ENCODE measurements at regions not wholly inside any gene's neighbourhood (a gene's known extent, or its start where the extent isn't known, plus 50 kb on each side); places are given as distances from the start of the nearest gene placed in this dataset.

DNA sequence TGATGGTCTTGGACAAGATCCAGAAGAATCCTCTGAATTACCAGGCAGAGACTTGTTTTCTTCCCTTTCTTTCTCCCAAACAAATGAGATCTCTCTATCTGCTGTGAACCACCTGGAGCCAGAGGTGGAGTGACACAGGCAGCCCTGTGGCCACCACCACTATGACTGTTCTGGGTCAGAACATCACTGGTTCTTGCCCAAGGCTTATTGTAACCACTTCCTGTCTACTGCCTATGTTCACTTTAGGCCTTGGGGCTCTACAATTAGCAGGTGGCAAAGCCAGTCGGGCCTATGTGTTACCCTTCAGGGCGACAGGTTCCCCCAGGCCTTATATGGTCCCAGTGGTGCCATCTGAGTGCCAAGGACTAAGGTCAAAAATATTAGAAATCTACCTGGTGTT, 161.2 kb downstream of the GLUD2 start:
- Mint-ChIP-seq H3K27ac (ENCODE audit: unreplicated experiment) (no peak overlapping the region), H3K4me3 (ENCODE audit: low read depth, unreplicated experiment) (no peak overlapping the region), H3K4me1 (ENCODE audit: low read depth, unreplicated experiment) (peaks cover 18% of the 10 kb centered on the region), H3K9me3 (ENCODE audit: low read depth, unreplicated experiment) (peaks cover 2% of the 10 kb centered on the region), H3K36me3 (ENCODE audit: insufficient read depth, unreplicated experiment) (no peaks in the 10 kb centered on the region), H3K27me3 (ENCODE audit: unreplicated experiment) (no peaks in the 10 kb centered on the region)
- TF ChIP-seq, protein P1, sequence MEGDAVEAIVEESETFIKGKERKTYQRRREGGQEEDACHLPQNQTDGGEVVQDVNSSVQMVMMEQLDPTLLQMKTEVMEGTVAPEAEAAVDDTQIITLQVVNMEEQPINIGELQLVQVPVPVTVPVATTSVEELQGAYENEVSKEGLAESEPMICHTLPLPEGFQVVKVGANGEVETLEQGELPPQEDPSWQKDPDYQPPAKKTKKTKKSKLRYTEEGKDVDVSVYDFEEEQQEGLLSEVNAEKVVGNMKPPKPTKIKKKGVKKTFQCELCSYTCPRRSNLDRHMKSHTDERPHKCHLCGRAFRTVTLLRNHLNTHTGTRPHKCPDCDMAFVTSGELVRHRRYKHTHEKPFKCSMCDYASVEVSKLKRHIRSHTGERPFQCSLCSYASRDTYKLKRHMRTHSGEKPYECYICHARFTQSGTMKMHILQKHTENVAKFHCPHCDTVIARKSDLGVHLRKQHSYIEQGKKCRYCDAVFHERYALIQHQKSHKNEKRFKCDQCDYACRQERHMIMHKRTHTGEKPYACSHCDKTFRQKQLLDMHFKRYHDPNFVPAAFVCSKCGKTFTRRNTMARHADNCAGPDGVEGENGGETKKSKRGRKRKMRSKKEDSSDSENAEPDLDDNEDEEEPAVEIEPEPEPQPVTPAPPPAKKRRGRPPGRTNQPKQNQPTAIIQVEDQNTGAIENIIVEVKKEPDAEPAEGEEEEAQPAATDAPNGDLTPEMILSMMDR (IDR thresholded peaks at IDR 0.05; ENCODE audit: unreplicated experiment): no peak
- DNase-seq: no peak
- CTCF ChIA-PET: no interaction called here
- no TSS peak for BruUV-seq (replicated peaks)
- intact Hi-C loops (cut with micrococcal nuclease; ENCODE audit: unreplicated experiment): no loop called here

DNA sequence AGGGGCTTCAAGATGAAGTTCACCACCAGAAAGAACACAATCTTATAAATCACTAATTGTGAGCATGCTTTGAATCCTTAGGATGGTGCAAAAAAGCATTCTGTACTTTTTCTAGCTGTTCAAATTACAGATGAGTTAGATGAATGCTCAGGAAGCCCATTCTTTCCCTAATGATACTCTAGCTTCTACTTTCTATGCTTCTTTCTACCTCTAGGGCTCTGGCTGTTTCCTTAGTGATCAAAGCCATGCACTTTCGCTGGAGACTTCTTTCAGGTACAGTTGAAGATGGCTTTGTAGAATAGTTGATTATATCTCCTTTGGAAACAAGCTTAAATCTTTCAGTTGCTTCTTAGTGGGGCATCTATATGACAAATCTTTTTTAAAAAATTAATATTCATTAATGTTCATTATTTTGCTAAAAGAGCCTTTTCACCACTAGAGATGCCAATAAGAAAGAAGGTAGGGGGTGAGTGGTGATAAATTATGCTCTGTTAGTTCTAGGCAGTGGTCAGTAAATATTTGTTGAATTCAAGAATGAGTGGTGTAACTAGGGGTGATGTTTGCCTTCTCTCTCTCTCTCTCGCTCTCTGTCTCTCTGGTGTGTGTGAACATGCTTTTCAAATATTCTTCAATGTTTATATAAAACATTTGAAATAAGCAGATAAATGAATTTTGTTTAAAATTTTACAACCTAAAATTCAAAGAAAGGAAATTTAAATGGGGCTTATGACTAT, 169.4 kb downstream of the GLUD2 start:
- CTCF ChIA-PET: no interaction called here
- BruUV-seq (replicated peaks): no TSS peak
- DNase-seq: no peak
- Mint-ChIP-seq H3K4me1 (ENCODE audit: low read depth, unreplicated experiment) (no peaks in the 10 kb centered on the region), H3K27ac (ENCODE audit: unreplicated experiment) (no peak overlapping the region), H3K27me3 (ENCODE audit: unreplicated experiment) (no peaks in the 10 kb centered on the region), H3K36me3 (ENCODE audit: insufficient read depth, unreplicated experiment) (no peaks in the 10 kb centered on the region), H3K9me3 (ENCODE audit: low read depth, unreplicated experiment) (no peaks in the 10 kb centered on the region), H3K4me3 (ENCODE audit: low read depth, unreplicated experiment) (no peak overlapping the region)
- intact Hi-C loops (cut with micrococcal nuclease; ENCODE audit: unreplicated experiment): no loop called here
- TF ChIP-seq, protein P1 (IDR thresholded peaks at IDR 0.05; ENCODE audit: unreplicated experiment): no peak

DNA sequence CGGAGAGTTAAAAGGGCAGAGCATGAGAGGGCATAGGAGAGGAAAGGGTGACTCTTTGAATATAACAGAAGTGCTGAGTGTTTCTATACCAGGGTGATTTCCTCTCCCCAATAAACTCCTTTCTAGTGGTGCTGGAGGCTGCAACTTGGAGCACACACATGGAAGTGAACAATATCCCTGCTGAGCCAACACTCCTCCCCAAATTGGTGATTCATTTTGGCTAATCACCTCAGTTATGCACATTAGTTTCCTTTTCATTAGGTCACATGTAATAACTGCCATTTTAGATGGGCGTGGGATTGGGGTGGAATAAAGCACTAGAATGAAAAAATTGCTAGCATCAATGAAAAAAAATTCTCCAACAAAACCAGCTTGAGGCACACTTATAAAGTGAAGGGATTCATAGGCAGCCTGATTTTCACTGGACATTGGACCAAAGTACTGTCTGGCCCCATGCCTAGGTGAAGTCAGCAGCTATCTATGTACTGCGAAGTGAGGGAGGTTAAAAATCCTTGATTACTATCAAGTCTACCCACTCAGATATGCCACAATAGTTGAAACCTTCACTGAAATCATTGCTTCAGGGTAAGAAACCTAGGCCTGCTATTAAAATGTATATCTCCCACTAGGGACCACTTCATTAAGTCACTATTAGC, 174.0 kb downstream of the GLUD2 start:
- no peaks in the 10 kb centered on the region for H3K36me3 Mint-ChIP-seq (ENCODE audit: insufficient read depth, unreplicated experiment)
- TF ChIP-seq, protein P1 (IDR thresholded peaks at IDR 0.05; ENCODE audit: unreplicated experiment): no peak
- H3K27ac Mint-ChIP-seq (ENCODE audit: unreplicated experiment): no peak overlapping the region
- H3K9me3 Mint-ChIP-seq (ENCODE audit: low read depth, unreplicated experiment): peaks cover 3% of the 10 kb centered on the region
- no peak for DNase-seq
- H3K4me3 Mint-ChIP-seq (ENCODE audit: low read depth, unreplicated experiment): no peak overlapping the region
- intact Hi-C loops (cut with micrococcal nuclease; ENCODE audit: unreplicated experiment): no loop called here
- H3K4me1 Mint-ChIP-seq (ENCODE audit: low read depth, unreplicated experiment): no peaks in the 10 kb centered on the region
- CTCF ChIA-PET: no interaction called here
- no peaks in the 10 kb centered on the region for H3K27me3 Mint-ChIP-seq (ENCODE audit: unreplicated experiment)
- no TSS peak for BruUV-seq (replicated peaks)

DNA sequence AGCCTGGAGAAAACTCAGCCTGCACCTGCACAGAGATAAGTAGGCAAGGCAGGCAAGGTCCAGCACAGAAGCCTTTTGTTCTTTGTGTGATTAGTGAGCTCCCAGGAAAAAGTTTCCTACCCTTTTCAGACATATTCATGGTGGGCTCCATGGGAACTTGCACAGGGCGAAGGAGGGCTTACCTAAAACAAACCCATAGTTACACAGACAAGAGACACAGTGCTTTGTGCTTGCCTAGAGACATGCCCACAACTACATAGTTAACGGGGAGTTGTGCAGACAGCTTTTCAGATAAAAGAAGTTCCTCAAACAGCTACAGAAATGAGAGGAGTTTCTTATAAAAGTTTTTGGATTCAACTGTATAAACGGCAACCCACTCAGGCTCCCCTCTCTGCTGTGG, 180.5 kb downstream of the GLUD2 start:
- Mint-ChIP-seq H3K4me3 (ENCODE audit: low read depth, unreplicated experiment) (no peak overlapping the region), H3K9me3 (ENCODE audit: low read depth, unreplicated experiment) (peaks cover 3% of the 10 kb centered on the region), H3K4me1 (ENCODE audit: low read depth, unreplicated experiment) (no peaks in the 10 kb centered on the region), H3K36me3 (ENCODE audit: insufficient read depth, unreplicated experiment) (no peaks in the 10 kb centered on the region), H3K27ac (ENCODE audit: unreplicated experiment) (no peak overlapping the region), H3K27me3 (ENCODE audit: unreplicated experiment) (no peaks in the 10 kb centered on the region)
- DNase-seq: no peak
- intact Hi-C loops (cut with micrococcal nuclease; ENCODE audit: unreplicated experiment): no loop called here
- CTCF ChIA-PET: no interaction called here
- TF ChIP-seq, protein P1 (IDR thresholded peaks at IDR 0.05; ENCODE audit: unreplicated experiment): no peak
- BruUV-seq (replicated peaks): no TSS peak
